ENCODE measurements at regions not wholly inside any gene's neighbourhood (a gene's known extent, or its start where the extent isn't known, plus 50 kb on each side); places are given as distances from the start of the nearest gene placed in this dataset.

- Histone ChIP-seq H3K27me3 (ENCODE audit: insufficient read depth, low read length, poor library complexity, severe bottlenecking) (no peaks in the 10 kb centered on the region), H3K4me2 (ENCODE audit: low read depth, low read length, poor library complexity, severe bottlenecking) (no peak overlapping the region), H3K79me2 (ENCODE audit: insufficient read depth, low read length) (no peaks in the 10 kb centered on the region), H2AFZ (ENCODE audit: low read length) (no peak overlapping the region), H3K4me3 (ENCODE audit: low read length, poor library complexity, severe bottlenecking) (no peak overlapping the region), H4K20me1 (ENCODE audit: insufficient read depth, low read length, poor library complexity, severe bottlenecking) (no peaks in the 10 kb centered on the region), H3K9me3 (ENCODE audit: insufficient read depth, low read depth, low read length) (no peaks in the 10 kb centered on the region), H3K9ac (ENCODE audit: low read depth, low read length, poor library complexity, severe bottlenecking) (no peak overlapping the region), H3F3A (ENCODE audit: low read depth) (no peaks in the 10 kb centered on the region), H3K36me3 (ENCODE audit: insufficient read depth, low read length) (no peaks in the 10 kb centered on the region), H3K4me1 (ENCODE audit: insufficient read depth, low read length, poor library complexity, severe bottlenecking) (no peaks in the 10 kb centered on the region), H3K9me2 (replicated peaks; ENCODE audit: low read depth, low read length) (no peaks in the 10 kb centered on the region)
- no peak for TF ChIP-seq CTCF (conservative IDR thresholded peaks at IDR 0.05; ENCODE audit: low read length)
- no peak for TF ChIP-seq EZH2phosphoT487 (IDR thresholded peaks at IDR 0.05; ENCODE audit: borderline replicate concordance)
These were observed 369.6 kb upstream of the VWC2 start for GRCh38 chr7:49403844-49404243.

GRCh38 chr7:49407205-49407604, 366.2 kb upstream of the VWC2 start:
- TF ChIP-seq CTCF (conservative IDR thresholded peaks at IDR 0.05; ENCODE audit: low read length) (no peak), EZH2phosphoT487 (IDR thresholded peaks at IDR 0.05; ENCODE audit: borderline replicate concordance) (no peak)
- H4K20me1 ChIP-seq (ENCODE audit: insufficient read depth, low read length, poor library complexity, severe bottlenecking): no peaks in the 10 kb centered on the region
- no peak overlapping the region for H3K9ac ChIP-seq (ENCODE audit: low read depth, low read length, poor library complexity, severe bottlenecking)
- H3K9me2 ChIP-seq (replicated peaks; ENCODE audit: low read depth, low read length): no peaks in the 10 kb centered on the region
- H3K4me1 ChIP-seq (ENCODE audit: insufficient read depth, low read length, poor library complexity, severe bottlenecking): no peaks in the 10 kb centered on the region
- H3K36me3 ChIP-seq (ENCODE audit: insufficient read depth, low read length): no peaks in the 10 kb centered on the region
- no peaks in the 10 kb centered on the region for H3F3A ChIP-seq (ENCODE audit: low read depth)
- no peaks in the 10 kb centered on the region for H3K79me2 ChIP-seq (ENCODE audit: insufficient read depth, low read length)
- no peak overlapping the region for H3K4me2 ChIP-seq (ENCODE audit: low read depth, low read length, poor library complexity, severe bottlenecking)
- no peak overlapping the region for H3K4me3 ChIP-seq (ENCODE audit: low read length, poor library complexity, severe bottlenecking)
- H3K27me3 ChIP-seq (ENCODE audit: insufficient read depth, low read length, poor library complexity, severe bottlenecking): no peaks in the 10 kb centered on the region
- no peak overlapping the region for H2AFZ ChIP-seq (ENCODE audit: low read length)
- H3K9me3 ChIP-seq (ENCODE audit: insufficient read depth, low read depth, low read length): no peaks in the 10 kb centered on the region

- no peaks in the 10 kb centered on the region for H3K9me3 ChIP-seq (ENCODE audit: insufficient read depth, low read depth, low read length)
- H3K27me3 ChIP-seq (ENCODE audit: insufficient read depth, low read length, poor library complexity, severe bottlenecking): no peaks in the 10 kb centered on the region
- no peaks in the 10 kb centered on the region for H3K79me2 ChIP-seq (ENCODE audit: insufficient read depth, low read length)
- H3K9ac ChIP-seq (ENCODE audit: low read depth, low read length, poor library complexity, severe bottlenecking): no peak overlapping the region
- H3F3A ChIP-seq (ENCODE audit: low read depth): no peaks in the 10 kb centered on the region
- H4K20me1 ChIP-seq (ENCODE audit: insufficient read depth, low read length, poor library complexity, severe bottlenecking): no peaks in the 10 kb centered on the region
- H3K36me3 ChIP-seq (ENCODE audit: insufficient read depth, low read length): no peaks in the 10 kb centered on the region
- no peak overlapping the region for H3K4me3 ChIP-seq (ENCODE audit: low read length, poor library complexity, severe bottlenecking)
- no peaks in the 10 kb centered on the region for H3K4me1 ChIP-seq (ENCODE audit: insufficient read depth, low read length, poor library complexity, severe bottlenecking)
- no peaks in the 10 kb centered on the region for H3K9me2 ChIP-seq (replicated peaks; ENCODE audit: low read depth, low read length)
- H2AFZ ChIP-seq (ENCODE audit: low read length): no peak overlapping the region
- TF ChIP-seq CTCF (conservative IDR thresholded peaks at IDR 0.05; ENCODE audit: low read length) (no peak), EZH2phosphoT487 (IDR thresholded peaks at IDR 0.05; ENCODE audit: borderline replicate concordance) (no peak)
- no peak overlapping the region for H3K4me2 ChIP-seq (ENCODE audit: low read depth, low read length, poor library complexity, severe bottlenecking)
These were observed 356.4 kb upstream of the VWC2 start for GRCh38 chr7:49417034-49417433.

All from Loucy (cell line).